ENCODE measurements at regions not wholly inside any gene's neighbourhood (a gene's known extent, or its start where the extent isn't known, plus 50 kb on each side); places are given as distances from the start of the nearest gene placed in this dataset.

- no peak for DNase-seq (ENCODE audit: low spot score)
- H3K4me3 Mint-ChIP-seq (ENCODE audit: unreplicated experiment), result no peak overlapping the region
- no peaks in the 10 kb centered on the region for H3K27me3 Mint-ChIP-seq (ENCODE audit: unreplicated experiment)
- H3K4me1 Mint-ChIP-seq (ENCODE audit: unreplicated experiment), result no peaks in the 10 kb centered on the region
- no peaks in the 10 kb centered on the region for H3K9me3 Mint-ChIP-seq (ENCODE audit: unreplicated experiment)
- TF ChIP-seq, protein P1, sequence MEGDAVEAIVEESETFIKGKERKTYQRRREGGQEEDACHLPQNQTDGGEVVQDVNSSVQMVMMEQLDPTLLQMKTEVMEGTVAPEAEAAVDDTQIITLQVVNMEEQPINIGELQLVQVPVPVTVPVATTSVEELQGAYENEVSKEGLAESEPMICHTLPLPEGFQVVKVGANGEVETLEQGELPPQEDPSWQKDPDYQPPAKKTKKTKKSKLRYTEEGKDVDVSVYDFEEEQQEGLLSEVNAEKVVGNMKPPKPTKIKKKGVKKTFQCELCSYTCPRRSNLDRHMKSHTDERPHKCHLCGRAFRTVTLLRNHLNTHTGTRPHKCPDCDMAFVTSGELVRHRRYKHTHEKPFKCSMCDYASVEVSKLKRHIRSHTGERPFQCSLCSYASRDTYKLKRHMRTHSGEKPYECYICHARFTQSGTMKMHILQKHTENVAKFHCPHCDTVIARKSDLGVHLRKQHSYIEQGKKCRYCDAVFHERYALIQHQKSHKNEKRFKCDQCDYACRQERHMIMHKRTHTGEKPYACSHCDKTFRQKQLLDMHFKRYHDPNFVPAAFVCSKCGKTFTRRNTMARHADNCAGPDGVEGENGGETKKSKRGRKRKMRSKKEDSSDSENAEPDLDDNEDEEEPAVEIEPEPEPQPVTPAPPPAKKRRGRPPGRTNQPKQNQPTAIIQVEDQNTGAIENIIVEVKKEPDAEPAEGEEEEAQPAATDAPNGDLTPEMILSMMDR (IDR thresholded peaks at IDR 0.05; ENCODE audit: unreplicated experiment), result no peak
- no peak overlapping the region for H3K27ac Mint-ChIP-seq (ENCODE audit: unreplicated experiment)
- H3K36me3 Mint-ChIP-seq (ENCODE audit: low read depth, unreplicated experiment), result no peaks in the 10 kb centered on the region
Observed at GRCh38 chr19:31838163-31838815, 489.1 kb upstream of the TSHZ3 start.

GRCh38 chr19:31840371-31840770 is 491.1 kb upstream of the TSHZ3 start:
- no peaks in the 10 kb centered on the region for H3K4me1 Mint-ChIP-seq (ENCODE audit: unreplicated experiment)
- DNase-seq (ENCODE audit: low spot score), result no peak
- H3K4me3 Mint-ChIP-seq (ENCODE audit: unreplicated experiment), result no peak overlapping the region
- H3K9me3 Mint-ChIP-seq (ENCODE audit: unreplicated experiment), result no peaks in the 10 kb centered on the region
- TF ChIP-seq, protein P1 (IDR thresholded peaks at IDR 0.05; ENCODE audit: unreplicated experiment), result no peak
- H3K27me3 Mint-ChIP-seq (ENCODE audit: unreplicated experiment), result no peaks in the 10 kb centered on the region
- no peaks in the 10 kb centered on the region for H3K36me3 Mint-ChIP-seq (ENCODE audit: low read depth, unreplicated experiment)
- H3K27ac Mint-ChIP-seq (ENCODE audit: unreplicated experiment), result no peak overlapping the region

DNA sequence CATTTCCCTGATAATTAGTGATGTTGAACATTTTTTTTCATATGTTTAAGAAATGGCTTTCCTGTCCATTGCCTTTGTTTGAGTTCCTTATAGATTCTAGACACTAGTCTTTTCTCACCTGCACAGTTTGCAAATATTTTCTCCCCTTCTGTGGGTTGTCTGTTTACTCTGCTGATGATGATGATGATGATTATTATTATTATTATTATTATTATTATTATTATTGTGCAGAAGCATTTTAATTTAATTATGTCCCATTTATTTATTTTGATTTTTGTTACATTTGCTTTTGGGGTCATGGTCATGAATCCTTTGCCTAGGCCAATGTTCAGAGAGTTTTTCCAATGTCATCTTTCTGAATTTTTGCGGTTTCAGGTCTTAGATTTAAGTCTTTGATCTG is 492.5 kb upstream of the TSHZ3 start:
- no peaks in the 10 kb centered on the region for H3K4me1 Mint-ChIP-seq (ENCODE audit: unreplicated experiment)

DNA sequence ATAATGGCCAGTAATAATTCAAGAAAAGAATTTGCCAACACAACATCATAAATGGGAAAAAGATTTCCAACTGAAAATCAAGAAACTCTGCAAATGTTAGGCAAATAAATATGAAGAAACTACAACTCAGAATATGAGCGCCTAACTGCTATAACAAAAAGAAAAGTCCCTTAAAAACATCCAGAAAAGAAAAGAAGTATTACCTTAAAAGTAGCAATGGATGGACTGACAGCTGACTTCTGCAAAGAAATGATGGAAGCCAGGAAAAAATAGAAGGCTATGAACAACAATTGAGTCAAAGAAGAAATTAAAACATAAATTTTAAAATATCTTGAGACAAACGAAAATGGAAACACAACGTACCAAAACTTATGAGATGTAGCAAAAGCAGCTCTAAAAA is 482.3 kb upstream of the ZNF507 start:
- no peaks in the 10 kb centered on the region for H3K4me1 Mint-ChIP-seq (ENCODE audit: unreplicated experiment)
- TF ChIP-seq, protein P1 (IDR thresholded peaks at IDR 0.05; ENCODE audit: unreplicated experiment), result no peak
- H3K9me3 Mint-ChIP-seq (ENCODE audit: unreplicated experiment), result no peaks in the 10 kb centered on the region
- DNase-seq (ENCODE audit: low spot score), result no peak
- no peaks in the 10 kb centered on the region for H3K36me3 Mint-ChIP-seq (ENCODE audit: low read depth, unreplicated experiment)
- H3K4me3 Mint-ChIP-seq (ENCODE audit: unreplicated experiment), result no peak overlapping the region
- H3K27me3 Mint-ChIP-seq (ENCODE audit: unreplicated experiment), result peaks cover 1% of the 10 kb centered on the region
- no peak overlapping the region for H3K27ac Mint-ChIP-seq (ENCODE audit: unreplicated experiment)

More for the DNA sequence above, 492.5 kb upstream of the TSHZ3 start:
- no peak for DNase-seq (ENCODE audit: low spot score)
- TF ChIP-seq, protein P1 (IDR thresholded peaks at IDR 0.05; ENCODE audit: unreplicated experiment), result no peak
- Mint-ChIP-seq H3K4me3 (ENCODE audit: unreplicated experiment) (no peak overlapping the region), H3K27me3 (ENCODE audit: unreplicated experiment) (no peaks in the 10 kb centered on the region), H3K36me3 (ENCODE audit: low read depth, unreplicated experiment) (no peaks in the 10 kb centered on the region), H3K27ac (ENCODE audit: unreplicated experiment) (no peak overlapping the region), H3K9me3 (ENCODE audit: unreplicated experiment) (no peaks in the 10 kb centered on the region)

GRCh38 chr19:31874313-31874712 is 471.1 kb upstream of the ZNF507 start:
- DNase-seq (ENCODE audit: low spot score), result no peak
- Mint-ChIP-seq H3K27me3 (ENCODE audit: unreplicated experiment) (no peaks in the 10 kb centered on the region), H3K9me3 (ENCODE audit: unreplicated experiment) (no peaks in the 10 kb centered on the region), H3K4me1 (ENCODE audit: unreplicated experiment) (no peaks in the 10 kb centered on the region), H3K36me3 (ENCODE audit: low read depth, unreplicated experiment) (no peaks in the 10 kb centered on the region), H3K4me3 (ENCODE audit: unreplicated experiment) (no peak overlapping the region), H3K27ac (ENCODE audit: unreplicated experiment) (no peak overlapping the region)
- TF ChIP-seq, protein P1 (IDR thresholded peaks at IDR 0.05; ENCODE audit: unreplicated experiment), result no peak

All from endothelial cell (in vitro differentiated cells).